GM23338 (cell line): ENCODE measurements at regions not wholly inside any gene's neighbourhood (a gene's known extent, or its start where the extent isn't known, plus 50 kb on each side); places are given as distances from the start of the nearest gene placed in this dataset.

Source experiments
- CREB1 ChIP-seq: fragments of 250-450 bp; sonication (Bioruptor Pico); IDR thresholded peaks from 2 replicates; pipeline ENCODE4 v1.5.0; 2020; ENCODE audit warnings: low read depth, mild to moderate bottlenecking, moderate library complexity
- EZH2 ChIP-seq: fragments of 200-600 bp; sonication (generic); IDR thresholded peaks from one replicate; pipeline ENCODE4 v1.8.0; 2017; ENCODE audit warnings: antibody characterized with exemption, mild to moderate bottlenecking, low read depth; ENCODE audit not compliant: unreplicated experiment
- POLR2AphosphoS5 ChIP-seq: IDR thresholded peaks from 2 replicates; pipeline ENCODE4 v1.6.1; 2016; ENCODE audit warnings: antibody characterized with exemption, low read depth
- ZNF114 ChIP-seq: fragments of 250-450 bp; sonication (Bioruptor Pico); IDR thresholded peaks from 2 replicates; pipeline ENCODE4 v1.5.0; 2020; ENCODE audit warnings: mild to moderate bottlenecking, moderate library complexity
- TF ChIP-seq, protein P1 (sequence below), 2 experiments: fragments of 200-600 bp in 1 of 2; sonication (generic) in 1 of 2; conservative IDR thresholded peaks; 2 replicates each; pipeline versions ENCODE4 v1.5.1 to v1.6.1; 2016 to 2017; ENCODE audit warnings: antibody characterized with exemption in 2 of 2, low read depth in 2 of 2, mild to moderate bottlenecking in 2 of 2, moderate library complexity in 1 of 2
- TF ChIP-seq, protein P2 (sequence below): IDR thresholded peaks from one replicate; pipeline ENCODE4 v1.6.1; 2018; ENCODE audit warnings: antibody characterized with exemption; ENCODE audit not compliant: unreplicated experiment
- TF ChIP-seq, protein P3 (sequence below): IDR thresholded peaks from 2 replicates; pipeline ENCODE4 v1.6.1; 2016; ENCODE audit warnings: antibody characterized with exemption

DNA sequence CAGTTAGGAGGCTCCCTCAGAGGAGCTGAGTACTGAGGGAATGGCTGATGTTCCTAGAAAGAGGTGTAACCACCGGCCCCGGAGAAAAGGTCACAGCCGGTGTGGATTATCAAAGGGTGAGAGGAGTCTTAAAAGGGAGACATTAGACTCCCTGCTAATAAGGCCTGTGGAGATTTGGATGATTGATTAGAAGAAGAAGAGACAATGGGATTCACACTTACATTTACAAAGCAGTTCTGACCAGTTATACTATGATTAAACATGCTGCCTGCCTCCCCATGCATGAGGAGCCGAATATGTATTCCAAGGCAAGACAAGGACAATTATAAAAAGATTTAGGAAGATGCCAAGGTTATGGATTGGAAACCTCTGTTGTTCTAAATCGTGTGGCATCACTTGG is 302.4 kb downstream of the SLC4A3 start:
- TF ChIP-seq, protein P1, sequence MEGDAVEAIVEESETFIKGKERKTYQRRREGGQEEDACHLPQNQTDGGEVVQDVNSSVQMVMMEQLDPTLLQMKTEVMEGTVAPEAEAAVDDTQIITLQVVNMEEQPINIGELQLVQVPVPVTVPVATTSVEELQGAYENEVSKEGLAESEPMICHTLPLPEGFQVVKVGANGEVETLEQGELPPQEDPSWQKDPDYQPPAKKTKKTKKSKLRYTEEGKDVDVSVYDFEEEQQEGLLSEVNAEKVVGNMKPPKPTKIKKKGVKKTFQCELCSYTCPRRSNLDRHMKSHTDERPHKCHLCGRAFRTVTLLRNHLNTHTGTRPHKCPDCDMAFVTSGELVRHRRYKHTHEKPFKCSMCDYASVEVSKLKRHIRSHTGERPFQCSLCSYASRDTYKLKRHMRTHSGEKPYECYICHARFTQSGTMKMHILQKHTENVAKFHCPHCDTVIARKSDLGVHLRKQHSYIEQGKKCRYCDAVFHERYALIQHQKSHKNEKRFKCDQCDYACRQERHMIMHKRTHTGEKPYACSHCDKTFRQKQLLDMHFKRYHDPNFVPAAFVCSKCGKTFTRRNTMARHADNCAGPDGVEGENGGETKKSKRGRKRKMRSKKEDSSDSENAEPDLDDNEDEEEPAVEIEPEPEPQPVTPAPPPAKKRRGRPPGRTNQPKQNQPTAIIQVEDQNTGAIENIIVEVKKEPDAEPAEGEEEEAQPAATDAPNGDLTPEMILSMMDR (conservative IDR thresholded peaks at IDR 0.05; ENCODE audit: low read depth in 2 of 2) = no peak
- no peak for TF ChIP-seq EZH2
- TF ChIP-seq, protein P2, sequence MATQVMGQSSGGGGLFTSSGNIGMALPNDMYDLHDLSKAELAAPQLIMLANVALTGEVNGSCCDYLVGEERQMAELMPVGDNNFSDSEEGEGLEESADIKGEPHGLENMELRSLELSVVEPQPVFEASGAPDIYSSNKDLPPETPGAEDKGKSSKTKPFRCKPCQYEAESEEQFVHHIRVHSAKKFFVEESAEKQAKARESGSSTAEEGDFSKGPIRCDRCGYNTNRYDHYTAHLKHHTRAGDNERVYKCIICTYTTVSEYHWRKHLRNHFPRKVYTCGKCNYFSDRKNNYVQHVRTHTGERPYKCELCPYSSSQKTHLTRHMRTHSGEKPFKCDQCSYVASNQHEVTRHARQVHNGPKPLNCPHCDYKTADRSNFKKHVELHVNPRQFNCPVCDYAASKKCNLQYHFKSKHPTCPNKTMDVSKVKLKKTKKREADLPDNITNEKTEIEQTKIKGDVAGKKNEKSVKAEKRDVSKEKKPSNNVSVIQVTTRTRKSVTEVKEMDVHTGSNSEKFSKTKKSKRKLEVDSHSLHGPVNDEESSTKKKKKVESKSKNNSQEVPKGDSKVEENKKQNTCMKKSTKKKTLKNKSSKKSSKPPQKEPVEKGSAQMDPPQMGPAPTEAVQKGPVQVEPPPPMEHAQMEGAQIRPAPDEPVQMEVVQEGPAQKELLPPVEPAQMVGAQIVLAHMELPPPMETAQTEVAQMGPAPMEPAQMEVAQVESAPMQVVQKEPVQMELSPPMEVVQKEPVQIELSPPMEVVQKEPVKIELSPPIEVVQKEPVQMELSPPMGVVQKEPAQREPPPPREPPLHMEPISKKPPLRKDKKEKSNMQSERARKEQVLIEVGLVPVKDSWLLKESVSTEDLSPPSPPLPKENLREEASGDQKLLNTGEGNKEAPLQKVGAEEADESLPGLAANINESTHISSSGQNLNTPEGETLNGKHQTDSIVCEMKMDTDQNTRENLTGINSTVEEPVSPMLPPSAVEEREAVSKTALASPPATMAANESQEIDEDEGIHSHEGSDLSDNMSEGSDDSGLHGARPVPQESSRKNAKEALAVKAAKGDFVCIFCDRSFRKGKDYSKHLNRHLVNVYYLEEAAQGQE = no peak
- no peak for TF ChIP-seq CREB1 (CRISPR knock-in tag)
- TF ChIP-seq, protein P3, sequence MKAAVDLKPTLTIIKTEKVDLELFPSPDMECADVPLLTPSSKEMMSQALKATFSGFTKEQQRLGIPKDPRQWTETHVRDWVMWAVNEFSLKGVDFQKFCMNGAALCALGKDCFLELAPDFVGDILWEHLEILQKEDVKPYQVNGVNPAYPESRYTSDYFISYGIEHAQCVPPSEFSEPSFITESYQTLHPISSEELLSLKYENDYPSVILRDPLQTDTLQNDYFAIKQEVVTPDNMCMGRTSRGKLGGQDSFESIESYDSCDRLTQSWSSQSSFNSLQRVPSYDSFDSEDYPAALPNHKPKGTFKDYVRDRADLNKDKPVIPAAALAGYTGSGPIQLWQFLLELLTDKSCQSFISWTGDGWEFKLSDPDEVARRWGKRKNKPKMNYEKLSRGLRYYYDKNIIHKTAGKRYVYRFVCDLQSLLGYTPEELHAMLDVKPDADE = no peak
- no peak for TF ChIP-seq POLR2AphosphoS5
- TF ChIP-seq ZNF114 (CRISPR knock-in tag) = no peak
